ENCODE measurements at regions not wholly inside any gene's neighbourhood (a gene's known extent, or its start where the extent isn't known, plus 50 kb on each side); places are given as distances from the start of the nearest gene placed in this dataset.
"Not testable (repeated sequence)": the region's sequence is repeated elsewhere in the genome, so short reads cannot be mapped to it uniquely, and the experiment has no call there.

GRCh38 chr5:39533749-39534148 is 109.0 kb upstream of the DAB2 start:
- Mint-ChIP-seq H3K9me3 (ENCODE audit: low read depth) (no peaks in the 10 kb centered on the region), H3K4me3 (no peak overlapping the region), H3K4me1 (no peaks in the 10 kb centered on the region), H3K27me3 (peaks cover 39% of the 10 kb centered on the region), H3K36me3 (no peaks in the 10 kb centered on the region), H3K27ac (no peak overlapping the region)
- DNase-seq: no peak
- CTCF ChIA-PET: interaction anchor here (1.1 to 2.1 kb wide), 2 partner anchors 14 to 157 kb away, joined by 3 to 4 read pairs; no protein-coding TSS in a partner anchor
- ATAC-seq: no peak

- Mint-ChIP-seq H3K4me1 (no peaks in the 10 kb centered on the region), H3K4me3 (no peak overlapping the region), H3K36me3 (no peaks in the 10 kb centered on the region), H3K9me3 (ENCODE audit: low read depth) (no peaks in the 10 kb centered on the region), H3K27ac (no peak overlapping the region), H3K27me3 (peaks cover 39% of the 10 kb centered on the region)
- ATAC-seq (no peak), DNase-seq (no peak)
- CTCF ChIA-PET: no interaction called here
Observed at GRCh38 chr5:39532511-39532910, 107.7 kb upstream of the DAB2 start.

- H3K9me3 Mint-ChIP-seq (ENCODE audit: low read depth): no peaks in the 10 kb centered on the region
- CTCF ChIA-PET: no interaction called here
- DNase-seq: no peak
Observed at GRCh38 chr5:39531306-39531705, 106.5 kb upstream of the DAB2 start.

GRCh38 chr5:39526914-39527477 is 102.2 kb upstream of the DAB2 start:
- H3K9me3 Mint-ChIP-seq (ENCODE audit: low read depth): no peaks in the 10 kb centered on the region
- H3K4me3 Mint-ChIP-seq: no peak overlapping the region
- no peaks in the 10 kb centered on the region for H3K36me3 Mint-ChIP-seq
- ATAC-seq (no peak), DNase-seq (no peak)
- peaks cover 39% of the 10 kb centered on the region for H3K27me3 Mint-ChIP-seq
- H3K4me1 Mint-ChIP-seq: no peaks in the 10 kb centered on the region
- H3K27ac Mint-ChIP-seq: no peak overlapping the region
- CTCF ChIA-PET: no interaction called here

More at GRCh38 chr5:39531306-39531705, 106.5 kb upstream of the DAB2 start:
- Mint-ChIP-seq H3K27ac (no peak overlapping the region), H3K36me3 (no peaks in the 10 kb centered on the region), H3K27me3 (peaks cover 41% of the 10 kb centered on the region), H3K4me1 (no peaks in the 10 kb centered on the region), H3K4me3 (no peak overlapping the region)
- no peak for ATAC-seq

- CTCF ChIA-PET; ATAC-seq; H3K4me1 Mint-ChIP-seq; H3K9me3 Mint-ChIP-seq (ENCODE audit: low read depth); H3K4me3 Mint-ChIP-seq; H3K27ac Mint-ChIP-seq; DNase-seq; H3K36me3 Mint-ChIP-seq: not testable (repeated sequence)
- H3K27me3 Mint-ChIP-seq: peaks cover 44% of the 10 kb centered on the region
Observed at GRCh38 chr5:39525781-39526180, 101.0 kb upstream of the DAB2 start.

GRCh38 chr5:39525271-39525670 is 100.5 kb upstream of the DAB2 start:
- ATAC-seq (no peak), DNase-seq (no peak)
- Mint-ChIP-seq H3K9me3 (ENCODE audit: low read depth) (no peaks in the 10 kb centered on the region), H3K27me3 (peaks cover 40% of the 10 kb centered on the region), H3K27ac (no peak overlapping the region), H3K4me3 (no peak overlapping the region), H3K4me1 (no peaks in the 10 kb centered on the region), H3K36me3 (no peaks in the 10 kb centered on the region)
- CTCF ChIA-PET: no interaction called here

- CTCF ChIA-PET: no interaction called here
- Mint-ChIP-seq H3K9me3 (ENCODE audit: low read depth) (no peaks in the 10 kb centered on the region), H3K4me1 (no peaks in the 10 kb centered on the region), H3K4me3 (no peak overlapping the region), H3K36me3 (no peaks in the 10 kb centered on the region), H3K27ac (no peak overlapping the region), H3K27me3 (peaks cover 35% of the 10 kb centered on the region)
- DNase-seq: no peak
- no peak for ATAC-seq
Observed at GRCh38 chr5:39523821-39524220, 99.0 kb upstream of the DAB2 start.

- H3K9me3 Mint-ChIP-seq (ENCODE audit: low read depth): no peaks in the 10 kb centered on the region
- no peaks in the 10 kb centered on the region for H3K36me3 Mint-ChIP-seq
- ATAC-seq (no peak), DNase-seq (no peak)
- H3K27ac Mint-ChIP-seq: no peak overlapping the region
- no peak overlapping the region for H3K4me3 Mint-ChIP-seq
- no peaks in the 10 kb centered on the region for H3K4me1 Mint-ChIP-seq
- H3K27me3 Mint-ChIP-seq: peaks cover 31% of the 10 kb centered on the region
- CTCF ChIA-PET: no interaction called here
Observed at GRCh38 chr5:39521940-39522590, 97.3 kb upstream of the DAB2 start.

- no peak for ATAC-seq
- Mint-ChIP-seq H3K4me1 (no peaks in the 10 kb centered on the region), H3K36me3 (no peaks in the 10 kb centered on the region), H3K27ac (no peak overlapping the region), H3K4me3 (no peak overlapping the region), H3K9me3 (ENCODE audit: low read depth) (no peaks in the 10 kb centered on the region), H3K27me3 (peaks cover 24% of the 10 kb centered on the region)
- no peak for DNase-seq
- CTCF ChIA-PET: no interaction called here
Observed at GRCh38 chr5:39521098-39521860, 96.5 kb upstream of the DAB2 start.

- no peak for ATAC-seq
- Mint-ChIP-seq H3K9me3 (ENCODE audit: low read depth) (no peaks in the 10 kb centered on the region), H3K4me1 (no peaks in the 10 kb centered on the region), H3K4me3 (no peak overlapping the region), H3K36me3 (no peaks in the 10 kb centered on the region), H3K27me3 (peaks cover 20% of the 10 kb centered on the region), H3K27ac (no peak overlapping the region)
- DNase-seq: no peak
- CTCF ChIA-PET: interaction anchor here (1.8 kb wide), 1 partner anchor 27 kb away, joined by 5 read pairs; no protein-coding TSS in a partner anchor
Observed at GRCh38 chr5:39520232-39520572, 95.4 kb upstream of the DAB2 start.

GRCh38 chr5:39519566-39520231 is 94.9 kb upstream of the DAB2 start:
- H3K27me3 Mint-ChIP-seq: peaks cover 20% of the 10 kb centered on the region
- H3K9me3 Mint-ChIP-seq (ENCODE audit: low read depth): no peaks in the 10 kb centered on the region
- no peaks in the 10 kb centered on the region for H3K4me1 Mint-ChIP-seq
- DNase-seq: no peak
- CTCF ChIA-PET: interaction anchor here (1.0 to 1.8 kb wide), 3 partner anchors 23 to 144 kb away, joined by 3 to 5 read pairs (median 5); no protein-coding TSS in a partner anchor
- no peak for ATAC-seq
- no peak overlapping the region for H3K27ac Mint-ChIP-seq
- H3K4me3 Mint-ChIP-seq: no peak overlapping the region
- H3K36me3 Mint-ChIP-seq: no peaks in the 10 kb centered on the region

GRCh38 chr5:39519079-39519478 is 94.3 kb upstream of the DAB2 start:
- CTCF ChIA-PET: interaction anchor here (1.0 to 1.8 kb wide), 3 partner anchors 24 to 143 kb away, joined by 3 to 5 read pairs (median 5); no protein-coding TSS in a partner anchor
- no peaks in the 10 kb centered on the region for H3K4me1 Mint-ChIP-seq
- no peak for ATAC-seq
- no peaks in the 10 kb centered on the region for H3K36me3 Mint-ChIP-seq
- H3K27ac Mint-ChIP-seq: no peak overlapping the region
- H3K9me3 Mint-ChIP-seq (ENCODE audit: low read depth): no peaks in the 10 kb centered on the region
- H3K27me3 Mint-ChIP-seq: peaks cover 20% of the 10 kb centered on the region
- no peak overlapping the region for H3K4me3 Mint-ChIP-seq
- DNase-seq: no peak

- no peaks in the 10 kb centered on the region for H3K36me3 Mint-ChIP-seq
- H3K27ac Mint-ChIP-seq: no peak overlapping the region
- peaks cover 22% of the 10 kb centered on the region for H3K27me3 Mint-ChIP-seq
- DNase-seq (no peak), ATAC-seq (no peak)
- CTCF ChIA-PET: interaction anchor here (1.5 to 1.8 kb wide), 2 partner anchors 29 to 143 kb away, joined by 5 read pairs; no protein-coding TSS in a partner anchor
- no peaks in the 10 kb centered on the region for H3K4me1 Mint-ChIP-seq
- H3K4me3 Mint-ChIP-seq: no peak overlapping the region
- H3K9me3 Mint-ChIP-seq (ENCODE audit: low read depth): no peaks in the 10 kb centered on the region
Observed at GRCh38 chr5:39518516-39518915, 93.7 kb upstream of the DAB2 start.

All from activated CD8-positive, alpha-beta memory T cell treated with anti-CD3 and anti-CD28 coated beads, Interleukin-2, amount 10 ng/mL, durations not matched to agents 7 days and 5 days (primary cell).